HTR-8/SVneo (cell line): ENCODE measurements at regions not wholly inside any gene's neighbourhood (a gene's known extent, or its start where the extent isn't known, plus 50 kb on each side); places are given as distances from the start of the nearest gene placed in this dataset.

Experiments used
- DNase-seq: peaks from one replicate; pipeline ENCODE4 v3.0.0; 2011; ENCODE audit warnings: low spot score, mixed read lengths; ENCODE audit not compliant: insufficient read length
- FAIRE-seq: peaks from 2 replicates; lab custom pipeline; 2011; peaks lifted over from hg19 to GRCh38; lab: Jason Lieb, UNC

DNA sequence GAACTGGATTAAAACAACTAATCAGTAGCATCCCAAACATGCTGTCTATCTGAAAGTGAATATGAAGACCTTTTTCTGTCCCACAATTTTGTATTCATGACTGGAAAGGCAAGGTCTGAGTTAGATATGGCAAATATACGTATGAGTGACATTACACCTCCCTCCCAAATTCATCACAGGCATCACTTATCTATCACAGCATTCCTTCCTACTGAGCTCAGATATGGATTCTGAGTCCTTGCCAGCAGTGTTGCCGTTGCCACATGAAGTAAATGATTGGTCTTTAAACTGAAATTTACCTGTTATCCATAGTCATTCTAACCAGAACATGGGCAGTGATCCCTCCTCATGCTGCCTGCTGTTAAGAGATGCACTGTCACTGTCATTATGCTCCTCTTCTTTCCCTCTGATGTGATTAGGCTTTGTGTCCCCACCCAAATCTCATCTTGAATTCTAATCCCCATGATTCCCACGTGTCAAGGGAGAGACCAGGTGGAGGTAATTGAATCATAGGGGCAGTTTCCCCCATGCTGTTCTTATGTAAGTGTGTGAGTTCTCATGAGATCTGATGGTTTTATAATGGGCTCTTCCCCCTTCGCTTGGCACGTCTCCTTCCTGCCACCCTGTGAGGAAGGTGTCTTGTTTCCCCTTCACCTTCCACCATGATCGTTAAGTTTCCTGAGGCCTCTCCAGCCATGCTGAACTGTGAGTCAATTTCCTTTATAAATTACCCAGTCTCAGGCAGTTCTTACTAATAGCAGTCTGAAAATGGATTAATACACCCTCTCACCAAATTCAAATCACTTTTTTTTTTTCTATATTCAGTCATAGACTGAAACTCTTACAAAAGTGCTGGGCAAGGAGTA, 288.4 kb downstream of the NUAK1 start:
- DNase-seq (no peak), FAIRE-seq (no peak)

DNA sequence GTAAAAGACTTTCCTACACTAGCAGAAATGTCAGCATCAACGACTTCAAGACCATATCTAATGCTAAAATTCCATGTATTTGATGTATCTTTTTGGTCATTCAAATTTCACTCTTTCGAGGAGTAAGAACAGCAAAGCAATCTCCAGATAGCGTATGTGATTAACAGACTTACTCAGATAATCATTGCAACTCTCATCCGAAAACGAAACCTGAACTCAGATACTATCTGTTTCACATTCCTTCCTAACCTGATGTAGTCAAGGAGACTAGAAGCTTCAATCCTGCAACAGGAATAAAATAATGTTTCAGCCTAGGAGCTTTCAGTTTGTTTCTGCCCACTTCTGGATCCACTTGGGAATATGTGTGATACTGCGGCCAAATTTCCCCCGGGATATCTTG, 286.3 kb downstream of the NUAK1 start:
- no peak for FAIRE-seq
- no peak for DNase-seq

- FAIRE-seq (no peak), DNase-seq (no peak)
Observed at GRCh38 chr12:105852951-105853350, 285.8 kb downstream of the NUAK1 start.

GRCh38 chr12:105854071-105854470, 284.7 kb downstream of the NUAK1 start:
- FAIRE-seq = no peak
- DNase-seq = no peak

DNA sequence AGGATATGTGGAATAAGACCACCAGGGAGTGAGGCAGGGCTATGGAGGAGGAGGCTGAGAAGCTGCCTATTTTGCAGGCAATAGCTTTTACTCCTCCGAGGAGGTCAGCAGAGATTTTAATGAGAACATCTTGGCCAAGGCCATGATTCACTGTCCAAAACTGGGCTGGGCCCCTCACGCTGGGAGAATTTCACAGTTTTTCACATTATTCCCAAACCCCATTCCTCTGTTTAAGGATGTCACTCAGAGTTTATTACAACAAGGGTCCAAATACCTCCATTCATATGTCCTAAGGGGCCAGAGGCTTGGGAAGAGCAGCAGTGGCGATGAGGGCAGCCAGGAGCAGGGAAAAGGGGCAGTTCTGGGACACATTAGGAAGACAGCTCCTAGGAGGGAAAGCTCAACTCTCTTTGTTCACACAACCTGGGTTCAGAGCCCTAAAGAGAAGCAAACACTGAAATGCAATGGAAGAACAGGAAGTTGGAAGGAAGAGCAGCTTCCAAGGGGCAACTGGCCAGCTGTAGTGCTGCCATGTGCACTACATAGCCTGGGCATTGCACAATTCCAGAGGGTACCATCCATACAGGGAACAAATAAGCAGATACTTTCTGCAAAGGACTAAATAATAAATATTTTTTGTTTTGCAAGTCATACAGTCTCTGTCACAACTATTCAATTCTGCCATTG, 283.2 kb downstream of the NUAK1 start:
- FAIRE-seq (no peak), DNase-seq (no peak)

DNA sequence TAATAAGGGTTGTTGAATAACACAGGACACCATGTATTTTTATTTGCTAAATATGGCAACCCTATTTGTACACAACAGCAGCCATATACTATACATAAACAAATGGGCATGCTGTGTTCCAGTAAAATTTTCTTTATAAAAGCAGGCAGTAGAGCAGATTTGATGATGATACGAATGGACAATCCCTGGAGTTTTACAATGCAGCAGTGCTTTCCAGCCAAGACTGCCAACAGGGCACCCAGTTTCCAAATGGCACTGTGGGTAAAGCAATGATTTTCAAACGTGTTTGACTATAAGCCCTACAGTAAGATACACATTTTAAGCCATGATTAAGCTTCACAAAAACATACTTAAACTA, 282.7 kb downstream of the NUAK1 start:
- no peak for FAIRE-seq
- DNase-seq = no peak

DNA sequence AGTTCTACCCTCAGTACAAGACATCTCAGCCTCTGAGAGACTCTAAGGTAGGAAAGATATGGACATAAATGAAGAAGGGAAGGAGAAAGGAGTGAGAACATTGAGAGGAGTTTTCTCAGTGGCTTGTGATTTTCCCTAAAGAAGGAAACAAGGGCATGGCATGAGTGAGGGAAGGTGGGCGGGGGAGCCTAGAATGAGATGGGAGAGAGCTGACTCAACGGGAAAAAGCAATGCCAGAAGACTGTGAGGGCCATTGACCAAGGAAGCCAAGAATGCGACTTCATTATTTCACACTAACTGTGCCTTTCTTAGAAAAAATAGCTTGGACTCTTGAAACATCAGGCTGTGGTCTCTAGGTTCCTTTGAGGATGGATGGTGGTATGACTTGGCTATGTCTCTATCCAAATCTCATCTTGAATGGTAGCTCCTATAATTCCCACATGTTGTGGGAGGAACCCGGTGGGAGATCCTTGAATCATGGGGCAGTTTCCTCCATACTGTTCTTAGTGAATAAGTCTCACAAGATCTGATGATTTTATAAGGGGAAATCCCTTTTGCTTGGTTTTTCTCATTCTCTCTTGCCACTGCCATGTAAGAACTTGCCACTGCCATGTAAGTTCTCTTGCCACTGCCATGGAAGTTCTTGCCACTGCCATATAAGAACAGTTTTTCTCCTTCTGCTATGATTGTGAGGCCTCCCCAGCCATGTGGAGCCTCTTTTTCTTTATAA, 279.6 kb downstream of the NUAK1 start:
- FAIRE-seq = no peak
- no peak for DNase-seq

DNA sequence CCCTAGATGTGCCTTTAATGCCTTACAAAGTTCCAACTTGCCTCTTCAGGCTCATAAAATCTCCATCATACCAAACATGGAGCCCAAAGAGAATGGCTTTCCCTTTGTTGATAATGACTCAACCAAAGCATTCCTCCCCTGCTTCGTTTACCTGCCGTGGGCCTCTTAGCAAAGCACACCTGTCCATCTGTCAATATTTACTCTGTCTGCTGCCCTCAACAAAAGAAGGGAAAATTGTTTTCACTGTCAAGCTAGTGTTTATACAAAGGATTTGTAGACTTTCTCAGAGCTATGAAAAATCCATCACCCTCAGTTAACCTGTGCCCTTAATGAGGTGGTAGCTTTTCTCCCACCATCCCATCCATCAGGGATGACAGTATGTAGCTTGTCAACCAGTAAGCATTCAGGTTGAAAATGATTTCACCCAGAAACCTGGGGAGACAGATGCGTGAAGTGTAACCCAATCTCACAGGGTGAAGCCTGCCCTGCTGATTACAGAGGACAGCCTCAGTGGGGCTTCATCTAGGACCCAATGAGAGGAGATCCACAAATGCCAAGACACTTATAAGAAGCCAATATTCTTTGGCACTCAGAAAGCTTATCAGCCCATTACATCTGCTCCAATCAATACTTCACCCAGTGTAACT, 278.1 kb downstream of the NUAK1 start:
- no peak for FAIRE-seq
- DNase-seq = no peak

- DNase-seq (no peak), FAIRE-seq (no peak)
Observed at GRCh38 chr12:105861227-105861626, 277.5 kb downstream of the NUAK1 start.

DNA sequence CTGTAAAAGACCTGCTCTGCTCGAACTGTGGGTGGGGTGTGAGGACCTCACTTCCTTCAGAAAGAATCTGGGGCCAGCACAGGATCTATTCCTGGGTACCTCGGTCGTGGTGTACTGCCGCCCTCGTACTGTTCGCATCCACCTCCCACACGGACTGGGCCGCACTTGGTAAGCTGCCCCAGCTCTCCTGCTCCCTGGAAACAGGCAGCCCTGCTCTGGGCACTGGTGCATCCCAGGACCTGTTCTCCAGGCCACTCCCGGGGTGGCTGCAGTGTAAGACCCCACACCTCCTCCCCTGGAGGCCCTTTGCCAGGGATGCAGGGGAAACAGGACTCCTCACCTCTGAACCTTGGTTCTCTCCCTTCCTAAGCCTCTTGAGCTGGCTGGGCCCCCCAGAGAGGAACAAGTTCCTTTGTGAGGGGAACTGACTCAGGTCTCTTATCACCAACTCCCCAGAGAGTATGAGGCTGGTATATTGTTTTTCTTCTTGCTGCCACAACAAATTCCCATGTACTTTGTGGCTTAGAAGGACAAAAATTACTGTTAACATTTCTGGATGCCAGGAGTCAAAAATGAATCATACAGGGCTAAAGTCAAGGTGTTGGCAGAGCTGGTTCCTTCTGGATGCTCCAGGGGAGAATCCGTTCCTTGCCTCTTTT, 276.5 kb downstream of the NUAK1 start:
- FAIRE-seq (no peak), DNase-seq (no peak)

GRCh38 chr12:105864316-105864715, 274.4 kb downstream of the NUAK1 start:
- DNase-seq (no peak), FAIRE-seq (no peak)

- no peak for FAIRE-seq
- no peak for DNase-seq
Observed at GRCh38 chr12:105864901-105865300, 273.9 kb downstream of the NUAK1 start.

GRCh38 chr12:105865886-105866285, 272.9 kb downstream of the NUAK1 start:
- DNase-seq (no peak), FAIRE-seq (no peak)

DNA sequence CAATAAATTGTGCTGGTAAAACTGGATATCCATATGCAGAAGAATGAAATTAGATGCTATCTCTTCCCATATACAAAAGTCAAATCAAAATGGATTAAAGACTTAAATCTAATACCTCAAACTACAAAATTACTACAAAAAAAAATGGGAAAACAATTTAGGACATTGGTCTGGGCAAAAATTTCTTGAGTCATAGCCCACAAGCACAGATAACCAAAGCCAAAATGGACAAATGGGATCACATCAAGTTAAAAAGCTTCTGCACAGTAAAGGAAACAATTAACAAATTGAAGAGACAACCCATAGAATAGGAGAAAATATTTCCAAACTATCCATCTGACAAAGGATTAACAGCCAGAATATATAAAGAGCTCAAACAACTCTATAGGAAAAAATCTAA, 264.6 kb downstream of the NUAK1 start:
- FAIRE-seq (no peak), DNase-seq (no peak)

GRCh38 chr12:105876396-105876927, 262.3 kb downstream of the NUAK1 start:
- FAIRE-seq (no peak), DNase-seq (no peak)

GRCh38 chr12:105878964-105879363, 259.8 kb downstream of the NUAK1 start:
- FAIRE-seq (no peak), DNase-seq (no peak)

DNA sequence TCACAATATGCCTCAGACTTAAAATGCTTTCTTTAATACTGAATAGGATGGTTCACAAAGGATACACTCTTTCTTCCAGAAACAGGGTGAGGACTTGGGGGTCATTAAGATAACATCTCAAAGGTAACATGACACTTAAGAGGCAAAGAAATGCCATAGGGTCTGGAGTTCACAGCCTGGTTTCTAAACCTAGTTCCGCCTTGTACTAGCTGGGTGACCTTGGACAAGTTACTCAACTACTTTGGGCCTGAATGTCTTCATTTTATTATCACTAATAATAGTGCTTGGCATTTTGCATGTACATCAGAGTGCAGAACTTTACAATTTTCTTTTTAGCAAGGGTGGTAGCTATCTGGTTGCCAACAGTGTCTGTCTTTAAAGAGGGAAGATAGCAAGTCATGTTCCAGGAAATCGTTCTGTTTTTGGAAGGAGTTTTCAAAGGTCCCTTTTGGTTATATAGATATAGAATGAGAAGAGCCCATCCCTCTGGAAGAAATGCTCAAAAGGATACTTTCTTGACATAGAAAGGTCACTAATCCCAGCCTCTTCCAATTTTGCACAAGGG, 257.8 kb downstream of the NUAK1 start:
- no peak for DNase-seq

DNA sequence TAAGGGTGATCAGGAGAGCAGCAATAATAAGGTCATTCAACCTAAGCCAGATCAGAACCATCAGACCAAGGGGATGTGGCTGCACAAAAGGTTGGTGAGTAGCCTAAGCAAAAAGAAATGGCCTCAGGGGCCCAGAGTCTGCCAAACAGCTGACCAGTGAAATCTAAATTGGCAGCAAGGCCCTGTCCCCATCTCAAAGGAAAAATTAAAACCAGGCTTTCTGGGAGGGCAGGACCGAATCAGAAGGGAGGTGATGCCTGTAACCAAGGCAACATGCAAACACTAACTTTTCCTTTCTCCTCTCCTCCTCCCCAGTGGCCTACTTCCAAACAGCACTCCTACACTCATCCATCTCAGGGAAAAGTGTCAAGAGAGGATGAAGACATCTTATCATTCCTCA, 256.4 kb downstream of the NUAK1 start:
- DNase-seq (no peak), FAIRE-seq (no peak)

More for the DNA sequence above, 257.8 kb downstream of the NUAK1 start:
- no peak for FAIRE-seq

DNA sequence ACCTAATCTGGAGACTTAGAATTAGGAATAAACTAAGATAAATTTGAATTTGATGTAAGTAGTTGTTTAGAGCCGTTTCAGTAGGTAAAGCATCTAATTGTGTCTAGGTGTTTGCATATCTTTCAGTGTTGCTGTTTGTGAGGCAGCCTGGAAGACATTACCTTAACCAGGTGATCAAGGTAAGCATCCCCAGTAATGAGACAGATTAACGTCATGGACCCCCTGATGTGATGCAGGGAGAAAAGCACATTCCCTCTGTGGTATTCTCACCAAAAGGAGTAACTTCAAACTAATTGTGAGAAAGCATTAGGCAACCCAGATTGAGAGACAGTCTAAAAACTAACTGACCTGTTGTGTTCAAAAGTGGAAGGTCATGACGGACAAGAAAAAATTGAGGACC, 251.6 kb downstream of the NUAK1 start:
- DNase-seq = no peak
- FAIRE-seq = no peak

GRCh38 chr12:105888696-105889095, 250.1 kb downstream of the NUAK1 start:
- DNase-seq (no peak), FAIRE-seq (no peak)
